Stimulated activated CD4-positive, alpha-beta T cell treated with anti-CD3 and anti-CD28 coated beads, Interleukin-1b, Interleukin-23, amount 100 ng/mL, for 48 hours (primary cell): ENCODE measurements at regions not wholly inside any gene's neighbourhood (a gene's known extent, or its start where the extent isn't known, plus 50 kb on each side); places are given as distances from the start of the nearest gene placed in this dataset.
"Not testable (repeated sequence)": the region's sequence is repeated elsewhere in the genome, so short reads cannot be mapped to it uniquely, and the experiment has no call there.

ENCODE experiments used
- DNase-seq: peaks from one replicate; pipeline ENCODE4 v3.0.0-alpha.2; 2020

- DNase-seq, result no peak
These were observed 61.9 kb upstream of the ATXN1 start for GRCh38 chr6:16822975-16823717.

GRCh38 chr6:16822529-16822928 is 61.3 kb upstream of the ATXN1 start:
- DNase-seq, result no peak

GRCh38 chr6:16821834-16822264 is 60.6 kb upstream of the ATXN1 start:
- DNase-seq, result no peak

GRCh38 chr6:16820262-16820661 is 59.0 kb upstream of the ATXN1 start:
- not testable (repeated sequence) for DNase-seq

GRCh38 chr6:16819752-16820151 is 58.5 kb upstream of the ATXN1 start:
- DNase-seq, result no peak

GRCh38 chr6:16818992-16819626 is 57.8 kb upstream of the ATXN1 start:
- DNase-seq, result no peak

- DNase-seq, result no peak
These were observed 56.3 kb upstream of the ATXN1 start for GRCh38 chr6:16817594-16817993.

- no peak for DNase-seq
These were observed 55.6 kb upstream of the ATXN1 start for GRCh38 chr6:16816891-16817290.

- DNase-seq, result no peak
These were observed 51.7 kb upstream of the ATXN1 start for GRCh38 chr6:16812993-16813392.

- DNase-seq, result no peak
These were observed 50.2 kb upstream of the ATXN1 start for GRCh38 chr6:16811277-16811979.
